NCI-H128 (cell line): ENCODE measurements at regions not wholly inside any gene's neighbourhood (a gene's known extent, or its start where the extent isn't known, plus 50 kb on each side); places are given as distances from the start of the nearest gene placed in this dataset.
"Not testable (repeated sequence)": the region's sequence is repeated elsewhere in the genome, so short reads cannot be mapped to it uniquely, and the experiment has no call there.

Experiments
- DNase-seq: peaks from one replicate; lab custom pipeline; 2025; ENCODE audit not compliant: unreplicated experiment; lab: John Stamatoyannopoulos, UW

- DNase-seq = no peak
Measured at GRCh38 chr9:99472240-99472915, 250.3 kb downstream of the SEC61B start.

GRCh38 chr9:99472916-99473245 is 250.8 kb downstream of the SEC61B start:
- DNase-seq = no peak

GRCh38 chr9:99474186-99474585 is 252.1 kb downstream of the SEC61B start:
- no peak for DNase-seq

GRCh38 chr9:99475401-99476065 is 253.5 kb downstream of the SEC61B start:
- no peak for DNase-seq

- no peak for DNase-seq
Measured at GRCh38 chr9:99478469-99479027, 256.5 kb downstream of the SEC61B start.

- DNase-seq = no peak
Measured at GRCh38 chr9:99479929-99480328, 257.8 kb downstream of the SEC61B start.

GRCh38 chr9:99485459-99485858 is 263.4 kb downstream of the SEC61B start:
- no peak for DNase-seq

GRCh38 chr9:99486684-99487083 is 264.6 kb downstream of the SEC61B start:
- no peak for DNase-seq

GRCh38 chr9:99488131-99489059 is 266.3 kb downstream of the SEC61B start:
- DNase-seq = no peak

- no peak for DNase-seq
Measured at GRCh38 chr9:99489060-99489413, 267.0 kb downstream of the SEC61B start.

- DNase-seq = no peak
Measured at GRCh38 chr9:99490729-99491128, 268.6 kb downstream of the SEC61B start.

GRCh38 chr9:99491408-99492158 is 269.5 kb downstream of the SEC61B start:
- no peak for DNase-seq

- DNase-seq = no peak
Measured at GRCh38 chr9:99497641-99498040, 275.6 kb downstream of the SEC61B start.

GRCh38 chr9:99498979-99499378 is 276.9 kb downstream of the SEC61B start:
- not testable (repeated sequence) for DNase-seq

GRCh38 chr9:99505936-99506335 is 283.9 kb downstream of the SEC61B start:
- DNase-seq = no peak

- no peak for DNase-seq
Measured at GRCh38 chr9:99506747-99507348, 284.8 kb downstream of the SEC61B start.

GRCh38 chr9:99509065-99509745 is 287.1 kb downstream of the SEC61B start:
- DNase-seq = no peak

GRCh38 chr9:99509900-99510535 is 287.9 kb downstream of the SEC61B start:
- DNase-seq = no peak

GRCh38 chr9:99511723-99512122 is 289.6 kb downstream of the SEC61B start:
- no peak for DNase-seq
